Gastrocnemius medialis (tissue), 4 donors: ENCODE measurements at regions not wholly inside any gene's neighbourhood (a gene's known extent, or its start where the extent isn't known, plus 50 kb on each side); places are given as distances from the start of the nearest gene placed in this dataset.

Experiments
- ATAC-seq, 2 donors: fragments of 150-250 bp; one replicate each; pipeline ENCODE4 v1.9.1; 2016
- DNase-seq, 2 donors: peaks; one replicate each; pipeline ENCODE4 v3.0.0-alpha.2; 2019
- H3K27ac ChIP-seq, 4 donors: fragments of 200-600 bp; sonication (generic); 1 replicate in 1 of 4; 2 replicates in 3 of 4; pipeline ENCODE4 v1.5.1; 2016 to 2018; ENCODE audit warnings: mild to moderate bottlenecking in 2 of 4, moderate library complexity in 1 of 4
- H3K27me3 ChIP-seq, 3 donors: fragments of 200-600 bp; sonication (generic) in 2 of 3; 1 replicate in 1 of 3; 2 replicates in 2 of 3; pipeline versions ENCODE4 v1.5.1 to v1.6.0; 2016 to 2019; ENCODE audit warnings: mild to moderate bottlenecking in 1 of 3, moderate library complexity in 1 of 3
- H3K36me3 ChIP-seq, 2 donors: fragments of 200-600 bp; sonication (generic) in 1 of 2; one replicate each; pipeline ENCODE4 v1.5.1; 2017 to 2018
- H3K4me1 ChIP-seq, 2 donors: fragments of 200-600 bp; sonication (generic) in 1 of 2; one replicate each; pipeline ENCODE4 v1.5.1; 2016 to 2017; ENCODE audit warnings: mild to moderate bottlenecking in 2 of 2
- H3K4me3 ChIP-seq, 4 donors: fragments of 200-600 bp; sonication (generic) in 3 of 4; 1 replicate in 1 of 4; 2 replicates in 3 of 4; pipeline ENCODE4 v1.5.1; 2016 to 2019; ENCODE audit warnings: mild to moderate bottlenecking in 2 of 4
- H3K9me3 ChIP-seq, 3 donors: fragments of 200-600 bp; sonication (generic) in 2 of 3; 1 replicate in 1 of 3; 2 replicates in 2 of 3; pipeline ENCODE4 v1.5.1; 2016 to 2019
- POLR2A ChIP-seq, 2 donors: fragments of 450-650 bp; IDR thresholded peaks; one replicate each; pipeline ENCODE4 v1.6.1; 2017; ENCODE audit warnings: antibody characterized with exemption in 2 of 2, mild to moderate bottlenecking in 2 of 2, moderate library complexity in 2 of 2
- in situ Hi-C, 4 donors: fragments of 200-750 bp; cut with MboI; loops; one replicate each; pipeline versions ENCODE4 v1.15.0 to v1.8.0; 2017; ENCODE audit warnings: low sequenced_read_pairs in 4 of 4
- intact Hi-C: fragments of 100-400 bp; cut with DNase I; formaldehyde crosslinking; loops from one replicate; pipeline ENCODE4 v1.15.1; 2023; ENCODE audit warnings: low total_unique reads
- TF ChIP-seq, protein P1 (sequence below), 5 experiments: fragments of 450-650 bp in 3 of 5; fragments of 200-600 bp in 2 of 5; sonication (generic) in 2 of 5; IDR thresholded peaks in 4 of 5; conservative IDR thresholded peaks in 1 of 5; 1 replicate in 4 of 5; 2 replicates in 1 of 5; pipeline ENCODE4 v1.5.1; 2016 to 2019; ENCODE audit warnings: antibody characterized with exemption in 5 of 5, mild to moderate bottlenecking in 3 of 5, moderate library complexity in 3 of 5

- H3K4me3 ChIP-seq, result no peak overlapping the region
- H3K4me1 ChIP-seq, result peaks cover 0 to 7% of the 10 kb centered on the region in 2 donors
- no peaks in the 10 kb centered on the region for H3K36me3 ChIP-seq
- no peak for ATAC-seq
- no peak for DNase-seq
- H3K27me3 ChIP-seq, result no peaks in the 10 kb centered on the region
- TF ChIP-seq POLR2A (IDR thresholded peaks at IDR 0.05), result no peak
- TF ChIP-seq, protein P1, sequence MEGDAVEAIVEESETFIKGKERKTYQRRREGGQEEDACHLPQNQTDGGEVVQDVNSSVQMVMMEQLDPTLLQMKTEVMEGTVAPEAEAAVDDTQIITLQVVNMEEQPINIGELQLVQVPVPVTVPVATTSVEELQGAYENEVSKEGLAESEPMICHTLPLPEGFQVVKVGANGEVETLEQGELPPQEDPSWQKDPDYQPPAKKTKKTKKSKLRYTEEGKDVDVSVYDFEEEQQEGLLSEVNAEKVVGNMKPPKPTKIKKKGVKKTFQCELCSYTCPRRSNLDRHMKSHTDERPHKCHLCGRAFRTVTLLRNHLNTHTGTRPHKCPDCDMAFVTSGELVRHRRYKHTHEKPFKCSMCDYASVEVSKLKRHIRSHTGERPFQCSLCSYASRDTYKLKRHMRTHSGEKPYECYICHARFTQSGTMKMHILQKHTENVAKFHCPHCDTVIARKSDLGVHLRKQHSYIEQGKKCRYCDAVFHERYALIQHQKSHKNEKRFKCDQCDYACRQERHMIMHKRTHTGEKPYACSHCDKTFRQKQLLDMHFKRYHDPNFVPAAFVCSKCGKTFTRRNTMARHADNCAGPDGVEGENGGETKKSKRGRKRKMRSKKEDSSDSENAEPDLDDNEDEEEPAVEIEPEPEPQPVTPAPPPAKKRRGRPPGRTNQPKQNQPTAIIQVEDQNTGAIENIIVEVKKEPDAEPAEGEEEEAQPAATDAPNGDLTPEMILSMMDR (IDR thresholded peaks at IDR 0.05 in 4 of 5, conservative IDR thresholded peaks at IDR 0.05 in 1 of 5), result no peak
- H3K9me3 ChIP-seq, result no peaks in the 10 kb centered on the region
- intact Hi-C loops (no loop called here), in situ Hi-C loops (no loop called here)
- no peak overlapping the region for H3K27ac ChIP-seq
These were observed 191.9 kb downstream of the RND3 start for GRCh38 chr2:150295544-150295943.

DNA sequence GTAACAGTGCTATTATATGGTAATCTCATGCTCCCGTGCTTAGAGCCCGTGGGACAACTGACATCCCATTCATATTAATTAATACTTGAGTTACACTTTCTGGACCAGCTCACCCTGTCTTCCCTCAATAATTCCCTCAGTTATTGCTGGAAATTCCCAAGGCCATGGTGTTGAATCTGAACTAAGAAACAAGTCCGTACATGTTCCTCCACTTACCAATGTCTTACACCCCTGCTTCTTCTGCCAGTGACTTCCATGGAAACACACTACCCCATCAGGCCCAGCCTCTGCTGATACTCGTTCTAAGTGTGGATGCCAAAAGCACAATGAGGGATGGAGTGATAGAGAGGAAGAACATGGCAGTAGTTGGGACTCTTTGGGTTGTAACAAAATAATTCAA lies 193.7 kb downstream of the RND3 start:
- Histone ChIP-seq H3K36me3 (no peaks in the 10 kb centered on the region), H3K27me3 (no peaks in the 10 kb centered on the region), H3K4me1 (peaks cover 0 to 7% of the 10 kb centered on the region in 2 donors), H3K27ac (no peak overlapping the region), H3K4me3 (no peak overlapping the region), H3K9me3 (no peaks in the 10 kb centered on the region)
- ATAC-seq (no peak), DNase-seq (no peak)
- intact Hi-C loops, result no loop called here
- in situ Hi-C loops, result no loop called here
- TF ChIP-seq POLR2A (IDR thresholded peaks at IDR 0.05), result no peak
- TF ChIP-seq, protein P1 (IDR thresholded peaks at IDR 0.05 in 4 of 5, conservative IDR thresholded peaks at IDR 0.05 in 1 of 5), result no peak

GRCh38 chr2:150292807-150293206 lies 194.7 kb downstream of the RND3 start:
- H3K36me3 ChIP-seq, result no peaks in the 10 kb centered on the region
- no peak overlapping the region for H3K27ac ChIP-seq
- H3K27me3 ChIP-seq, result no peaks in the 10 kb centered on the region
- no peak overlapping the region for H3K4me3 ChIP-seq
- no peaks in the 10 kb centered on the region for H3K9me3 ChIP-seq
- no peak for DNase-seq
- TF ChIP-seq, protein P1 (IDR thresholded peaks at IDR 0.05 in 4 of 5, conservative IDR thresholded peaks at IDR 0.05 in 1 of 5), result no peak
- no peak for TF ChIP-seq POLR2A (IDR thresholded peaks at IDR 0.05)
- intact Hi-C loops (no loop called here), in situ Hi-C loops (no loop called here)
- ATAC-seq, result no peak
- peaks cover 0 to 7% of the 10 kb centered on the region in 2 donors for H3K4me1 ChIP-seq

- Histone ChIP-seq H3K27ac (no peak overlapping the region), H3K36me3 (no peaks in the 10 kb centered on the region), H3K9me3 (no peaks in the 10 kb centered on the region), H3K4me1 (peaks cover 0 to 7% of the 10 kb centered on the region in 2 donors), H3K4me3 (no peak overlapping the region), H3K27me3 (no peaks in the 10 kb centered on the region)
- intact Hi-C loops, result no loop called here
- DNase-seq (no peak), ATAC-seq (no peak)
- no peak for TF ChIP-seq POLR2A (IDR thresholded peaks at IDR 0.05)
- TF ChIP-seq, protein P1 (IDR thresholded peaks at IDR 0.05 in 4 of 5, conservative IDR thresholded peaks at IDR 0.05 in 1 of 5), result no peak
- in situ Hi-C loops, result no loop called here
These were observed 195.3 kb downstream of the RND3 start for GRCh38 chr2:150292192-150292591.

- no peak for ATAC-seq
- in situ Hi-C loops, result no loop called here
These were observed 200.6 kb downstream of the RND3 start for GRCh38 chr2:150286730-150287362.

More at GRCh38 chr2:150286730-150287362, 200.6 kb downstream of the RND3 start:
- no peak overlapping the region for H3K27ac ChIP-seq
- no peak overlapping the region for H3K4me3 ChIP-seq
- intact Hi-C loops, result no loop called here
- DNase-seq, result no peak
- H3K4me1 ChIP-seq, result peaks cover 0 to 2% of the 10 kb centered on the region in 2 donors
- TF ChIP-seq, protein P1 (IDR thresholded peaks at IDR 0.05 in 4 of 5, conservative IDR thresholded peaks at IDR 0.05 in 1 of 5), result no peak
- no peak for TF ChIP-seq POLR2A (IDR thresholded peaks at IDR 0.05)
- no peaks in the 10 kb centered on the region for H3K27me3 ChIP-seq
- no peaks in the 10 kb centered on the region for H3K9me3 ChIP-seq
- no peaks in the 10 kb centered on the region for H3K36me3 ChIP-seq
